Stimulated activated CD4-positive, alpha-beta T cell treated with anti-CD3 and anti-CD28 coated beads, Interleukin-15, amount 100 ng/mL, for 24 hours (primary cell): ENCODE measurements at regions not wholly inside any gene's neighbourhood (a gene's known extent, or its start where the extent isn't known, plus 50 kb on each side); places are given as distances from the start of the nearest gene placed in this dataset.
A peak's percentile ranks its signal among the peaks of the same experiment; 100 is the strongest.
"Not testable (repeated sequence)": the region's sequence is repeated elsewhere in the genome, so short reads cannot be mapped to it uniquely, and the experiment has no call there.

ENCODE experiments used
- DNase-seq: peaks from one replicate; pipeline ENCODE4 v3.0.0-alpha.2; 2020

DNA sequence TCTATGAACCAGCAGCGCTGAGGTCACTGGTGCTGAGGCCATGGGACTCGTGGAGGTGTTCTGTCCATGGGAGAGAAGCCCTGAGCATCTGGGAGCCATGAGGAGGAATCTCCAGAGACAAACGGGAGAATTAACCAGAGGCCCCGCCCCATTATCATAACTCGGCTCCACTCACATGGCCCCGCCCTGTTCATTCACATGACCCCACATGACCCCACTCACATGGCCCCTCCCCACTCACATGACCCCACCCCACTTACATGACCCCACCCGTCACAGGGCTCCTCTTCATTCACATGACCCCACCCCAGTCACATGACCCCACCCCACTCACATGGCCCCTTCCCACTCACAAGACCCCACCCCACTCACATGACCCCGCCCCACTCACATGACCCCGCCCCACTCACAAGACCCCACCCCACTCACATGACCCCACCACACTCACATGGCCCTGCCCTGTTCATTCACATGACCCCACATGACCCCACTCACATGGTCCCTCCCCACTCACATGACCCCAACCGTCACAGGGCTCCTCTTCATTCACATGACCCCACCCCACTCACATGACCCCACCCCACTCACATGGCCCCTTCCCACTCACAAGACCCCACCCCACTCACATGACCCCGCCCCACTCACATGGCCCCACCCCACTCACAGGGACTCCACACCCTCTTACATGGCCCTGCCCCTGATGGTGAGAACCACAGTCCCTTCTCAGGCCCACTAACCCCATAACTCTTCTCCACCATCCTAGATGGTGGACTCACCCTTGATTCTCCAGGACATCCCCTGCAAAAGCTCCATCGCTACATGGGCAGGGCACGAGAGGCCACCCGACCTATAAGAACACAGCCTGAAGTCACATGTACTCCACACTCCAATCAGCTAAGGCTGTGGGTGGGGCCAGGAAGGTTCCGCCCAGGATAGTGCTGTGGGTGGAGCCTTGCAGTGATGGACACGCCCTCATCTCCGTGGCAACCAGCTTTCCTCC is 151.1 kb upstream of the SFSWAP start:
- no peak for DNase-seq

DNA sequence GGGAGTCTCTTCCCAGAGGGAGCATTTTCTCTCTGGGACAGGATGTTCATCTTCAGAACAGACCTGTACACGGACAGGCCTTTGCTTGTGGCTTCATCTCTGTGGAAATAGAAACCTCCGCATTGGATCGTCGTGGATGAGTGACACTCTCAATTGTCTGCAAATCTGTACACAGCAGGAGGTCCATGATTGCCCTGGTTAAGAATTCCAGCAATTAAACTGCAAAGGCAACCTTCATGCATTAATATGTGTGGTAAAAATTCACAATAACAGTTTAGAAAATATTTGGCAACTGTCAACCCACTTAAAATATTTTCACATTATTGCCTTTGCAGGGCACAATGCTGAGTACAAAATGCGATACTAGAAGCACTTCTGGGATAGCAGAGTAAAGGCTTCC is 149.8 kb upstream of the SFSWAP start:
- no peak for DNase-seq

DNA sequence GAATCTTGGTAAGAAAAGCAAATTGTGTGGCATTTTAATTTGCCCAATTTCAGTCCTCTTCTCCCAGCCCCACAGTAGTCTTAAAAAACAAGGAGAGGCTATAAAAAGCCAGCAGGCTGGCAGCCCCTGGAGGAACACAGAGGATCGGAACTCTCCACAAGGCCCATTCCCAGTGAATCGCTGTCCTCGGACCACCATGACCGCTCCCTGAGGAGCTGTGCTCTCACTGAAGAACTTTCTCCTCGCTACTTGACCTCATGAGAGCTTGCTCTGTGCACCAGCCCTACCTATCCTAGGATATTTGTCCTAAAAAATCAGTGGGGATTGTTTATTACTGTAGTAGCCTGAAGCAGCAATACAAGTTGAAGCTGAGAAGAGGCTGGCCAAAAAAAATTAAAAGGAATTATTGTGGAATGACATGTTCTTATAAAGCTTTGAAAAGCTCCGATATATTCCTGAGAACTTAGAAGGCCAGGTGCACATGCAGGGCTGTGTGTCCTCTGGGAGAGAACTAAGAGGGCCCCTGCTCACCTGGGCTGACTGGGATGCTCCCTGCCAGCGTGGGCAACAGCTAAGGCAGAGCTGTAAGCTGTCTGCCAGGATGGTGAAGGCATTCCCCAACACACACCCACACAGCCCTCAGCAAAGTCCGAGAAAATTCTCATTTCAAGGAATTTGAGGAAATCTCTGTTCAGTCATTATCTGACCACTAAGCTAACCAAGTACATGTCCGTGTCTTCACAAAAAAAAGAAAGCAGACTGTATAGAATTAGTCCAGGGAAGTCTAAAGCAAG is 148.8 kb upstream of the SFSWAP start:
- no peak for DNase-seq

DNA sequence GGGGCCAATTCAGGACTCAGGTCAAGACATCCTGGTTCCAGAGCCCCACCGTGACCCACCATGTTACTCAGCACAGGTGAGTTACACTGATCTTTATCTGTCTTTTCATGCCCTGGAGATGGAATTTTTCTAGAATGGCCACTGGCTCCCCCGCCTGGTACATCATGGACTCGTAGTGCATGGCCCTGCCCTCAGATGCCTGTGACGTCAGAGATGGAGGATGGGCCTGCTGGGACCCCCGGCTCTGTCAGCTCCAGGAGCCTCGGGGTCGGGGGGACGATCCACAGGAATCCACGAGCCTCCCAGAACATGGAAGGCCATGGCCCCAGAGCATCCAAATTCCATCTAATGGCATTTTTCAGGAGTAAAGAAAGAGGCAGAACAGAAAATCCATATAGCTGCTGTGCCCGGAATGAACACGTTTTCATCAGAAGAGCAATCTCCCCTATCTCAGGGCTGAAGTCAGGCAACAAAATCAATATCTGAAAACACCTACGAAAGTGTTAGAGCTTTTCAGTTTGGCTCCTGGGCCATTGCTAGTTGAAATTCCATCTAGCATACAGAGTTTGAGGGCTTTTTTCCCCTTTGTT is 146.7 kb upstream of the SFSWAP start:
- not testable (repeated sequence) for DNase-seq

DNA sequence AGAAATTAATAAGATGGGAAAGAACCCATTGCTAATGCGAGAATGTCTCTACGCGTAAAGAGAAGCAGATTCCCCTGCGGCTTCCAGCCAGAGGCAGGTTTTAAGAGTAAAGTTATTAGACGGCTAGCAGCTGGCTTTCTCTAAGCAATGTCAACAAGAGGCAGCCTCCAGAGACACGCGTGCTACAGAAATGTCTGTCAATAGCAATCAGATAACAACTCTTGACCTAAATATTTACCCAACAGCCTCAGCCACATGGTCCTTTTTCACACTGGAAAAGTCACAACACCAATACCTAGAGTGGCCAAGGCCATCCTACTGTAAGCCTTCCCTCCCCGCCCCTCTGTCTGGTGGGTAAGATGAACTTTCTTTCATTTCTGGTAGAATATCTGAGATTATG is 146.0 kb upstream of the SFSWAP start:
- no peak for DNase-seq

DNA sequence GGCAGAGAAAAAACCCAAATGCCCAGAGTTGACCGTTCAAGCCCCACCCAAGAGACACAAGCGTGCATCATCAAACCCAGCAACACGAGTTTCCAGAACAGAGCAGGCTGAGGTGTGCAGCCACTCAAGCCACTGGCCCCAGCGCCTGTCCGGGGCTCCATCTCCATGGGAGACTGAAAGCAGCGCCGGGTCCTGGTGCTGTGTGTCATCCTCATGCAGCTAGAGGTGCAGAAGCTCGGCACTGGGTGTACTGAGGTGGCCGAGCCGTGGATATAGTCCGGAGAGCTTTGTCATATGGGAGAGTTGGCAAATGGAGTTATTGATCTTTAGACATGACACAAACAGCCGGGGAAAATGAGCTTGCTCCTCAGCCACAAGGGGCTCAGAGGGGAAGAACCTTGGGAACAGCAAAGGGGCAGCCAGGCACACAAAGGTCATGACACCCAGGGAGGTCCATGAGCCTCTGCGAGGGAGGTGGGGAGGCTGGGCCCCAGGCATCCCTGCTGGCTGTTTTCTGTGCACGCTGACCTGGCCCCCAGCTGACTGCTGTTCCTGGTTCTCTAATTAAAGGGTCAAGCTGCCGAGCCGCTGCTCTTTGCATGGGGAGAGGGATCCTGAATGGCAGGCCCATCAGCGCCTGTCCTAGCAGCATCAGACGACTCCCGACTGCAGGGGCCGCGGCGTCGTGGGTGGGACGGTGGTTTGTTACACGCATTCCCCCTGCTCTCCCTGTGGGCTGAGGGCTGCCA is 145.4 kb upstream of the SFSWAP start:
- no peak for DNase-seq

DNA sequence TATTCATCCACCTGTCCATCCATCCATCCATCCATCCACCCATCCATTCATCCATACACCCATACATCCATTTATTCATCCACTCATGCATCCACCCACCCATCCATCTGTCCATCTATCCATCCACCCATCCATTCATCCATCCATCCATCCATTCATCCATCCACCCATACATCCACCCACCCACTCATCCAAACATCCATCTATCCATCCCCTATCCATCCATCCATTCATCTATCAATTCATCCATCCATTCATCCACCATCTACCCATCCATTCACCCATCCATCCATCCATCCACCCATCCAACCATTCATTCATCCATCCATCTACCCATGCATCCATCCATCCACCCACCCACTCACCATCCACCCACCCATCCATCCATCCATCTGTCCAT is 142.6 kb upstream of the SFSWAP start:
- no peak for DNase-seq

DNA sequence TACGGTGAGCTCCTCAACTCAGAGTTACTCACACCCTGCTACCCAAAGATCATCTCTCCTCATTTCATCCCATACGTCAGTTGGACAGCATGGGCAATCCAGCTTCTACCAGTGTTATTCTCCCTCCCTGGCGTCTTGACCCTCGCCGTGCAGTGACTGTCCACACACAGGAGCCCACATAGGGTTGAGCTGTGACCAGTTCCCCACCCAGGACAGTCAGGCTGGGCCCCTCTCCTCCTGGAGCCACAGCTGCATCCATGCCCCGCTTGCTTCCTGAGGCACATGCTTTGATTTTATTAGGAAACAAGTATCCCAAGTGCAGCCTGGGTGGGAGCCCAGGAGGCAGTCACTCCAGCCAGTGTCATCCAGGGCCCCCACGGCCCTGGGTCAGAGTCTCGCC is 140.3 kb upstream of the SFSWAP start:
- DNase-seq, result no peak

DNA sequence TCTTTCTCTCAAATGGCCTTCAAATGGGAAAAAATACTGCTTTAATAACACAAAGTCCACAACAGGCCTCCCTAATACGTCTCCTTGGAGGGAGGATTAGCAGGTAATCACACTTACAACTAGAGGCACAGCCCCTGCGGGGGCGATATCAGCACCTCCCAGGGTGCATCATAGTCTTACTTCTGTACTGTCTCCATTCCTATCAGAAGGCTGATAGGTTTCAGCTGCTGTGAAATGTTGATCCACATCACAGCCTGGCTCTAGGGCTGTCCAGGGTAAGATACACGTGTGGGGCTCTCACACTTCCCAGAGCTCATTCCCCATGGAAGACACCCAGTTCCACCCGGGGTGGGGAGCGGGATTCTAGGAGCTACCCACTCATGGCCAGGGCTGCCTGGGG is 139.1 kb upstream of the SFSWAP start:
- no peak for DNase-seq

DNA sequence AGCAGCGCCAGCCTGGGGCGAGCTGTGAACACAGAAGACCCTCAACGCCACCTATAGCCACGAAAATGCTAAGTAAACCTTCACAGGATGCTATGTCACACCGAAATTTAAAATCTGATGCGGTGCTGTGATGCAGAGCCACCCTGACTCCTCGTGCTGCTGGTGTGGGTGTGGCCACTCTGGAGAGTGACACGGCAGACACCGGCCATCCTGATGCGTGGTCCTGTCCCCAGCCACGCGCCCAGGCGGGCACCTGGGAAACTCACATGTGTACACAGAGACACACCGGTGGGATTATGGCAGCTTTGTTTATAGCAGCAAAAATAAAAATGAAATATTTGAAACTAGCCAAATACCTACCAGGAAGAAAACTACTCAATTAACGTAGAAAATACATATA is 138.3 kb upstream of the SFSWAP start:
- no peak for DNase-seq

DNA sequence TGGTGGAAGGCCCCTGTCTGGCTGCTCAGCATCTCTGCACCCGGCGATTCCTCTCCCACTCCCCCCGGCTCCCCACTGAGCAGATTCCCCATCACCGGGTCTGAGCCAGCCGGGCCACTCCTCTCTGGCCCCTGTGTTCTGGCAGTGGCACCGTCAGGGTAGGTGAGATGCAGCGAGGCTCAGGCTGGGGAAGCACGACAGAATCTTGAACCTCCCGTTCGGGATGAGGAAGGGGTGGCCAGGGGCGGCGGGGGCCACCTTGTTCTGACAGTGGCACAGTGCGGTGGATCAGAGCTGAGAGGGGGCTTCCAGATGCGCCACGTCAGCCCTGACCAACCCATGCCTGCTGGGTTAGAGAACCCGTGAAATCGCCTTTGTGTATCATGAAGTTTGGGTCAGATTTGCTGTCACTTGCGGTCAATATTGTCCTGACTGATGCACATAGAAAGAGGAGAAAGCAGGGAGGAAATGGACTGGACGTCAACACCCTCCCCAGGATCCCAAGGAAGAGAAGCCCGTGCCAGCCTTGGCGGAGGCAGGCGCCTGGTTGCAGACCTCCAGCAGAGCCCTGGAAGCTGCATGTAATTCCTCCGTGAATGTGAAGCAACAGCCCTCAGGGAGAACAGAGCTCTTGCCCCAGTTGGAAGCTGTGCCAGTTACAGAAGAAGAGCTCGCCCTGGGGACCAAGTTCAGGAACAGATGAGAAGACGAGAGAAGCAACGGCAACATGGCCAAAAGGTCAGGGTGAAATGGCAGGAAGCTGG is 137.1 kb upstream of the SFSWAP start:
- DNase-seq, result no peak

DNA sequence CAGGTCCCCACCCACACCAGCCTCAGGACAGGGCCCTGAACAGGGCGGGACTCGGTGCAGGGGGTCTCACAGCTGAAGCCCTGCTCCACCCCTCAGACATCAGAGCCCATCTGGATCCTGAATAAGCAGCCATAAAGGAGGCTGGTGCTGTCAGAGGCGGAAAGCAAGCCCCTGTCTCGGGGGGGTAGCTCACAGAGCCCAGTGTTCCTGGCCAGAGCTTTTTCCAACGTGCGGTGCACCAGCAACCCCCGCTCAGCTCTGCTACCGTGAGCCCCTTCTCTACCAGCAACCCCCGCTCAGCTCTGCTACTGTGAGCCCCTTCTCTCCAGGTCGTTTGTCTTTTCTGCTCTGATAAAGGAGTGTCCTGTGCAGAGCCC is 136.5 kb upstream of the SFSWAP start:
- no peak for DNase-seq

DNA sequence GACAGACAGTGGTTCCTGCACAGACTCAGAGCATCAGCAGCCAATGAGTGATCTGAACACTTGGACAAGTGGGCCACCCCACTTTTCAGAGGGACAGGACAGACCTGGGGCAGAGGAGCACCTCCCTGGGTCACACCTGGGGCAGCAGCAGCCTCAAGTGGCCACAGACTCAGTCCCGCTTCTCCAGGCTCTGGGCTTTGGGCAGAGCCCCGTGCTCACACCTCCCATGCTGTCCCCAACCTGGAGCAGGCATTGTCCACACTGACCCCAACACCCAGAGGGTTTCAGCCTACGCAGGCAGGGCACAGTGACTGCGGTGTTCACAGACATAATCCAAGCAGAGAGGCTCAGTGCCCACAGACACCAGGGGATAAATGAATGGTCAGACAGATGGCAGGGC is 135.5 kb upstream of the SFSWAP start:
- DNase-seq, result no peak

DNA sequence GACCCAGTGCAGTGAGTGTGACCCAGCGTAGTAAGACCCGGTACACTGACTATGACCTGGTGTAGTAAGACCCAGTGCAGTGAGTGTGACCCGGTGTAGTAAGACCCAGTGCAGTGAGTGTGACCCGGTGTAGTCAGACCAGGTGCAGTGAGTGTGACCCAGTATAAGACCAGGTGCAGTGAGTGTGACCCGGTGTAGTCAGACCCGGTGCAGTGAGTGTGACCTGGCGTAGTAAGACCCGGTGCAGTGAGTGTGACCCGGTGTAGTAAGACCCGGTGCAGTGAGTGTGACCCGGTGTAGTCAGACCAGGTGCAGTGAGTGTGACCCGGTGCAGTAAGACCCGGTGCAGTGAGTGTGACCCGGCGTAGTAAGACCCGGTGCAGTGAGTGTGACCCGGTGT is 134.2 kb upstream of the SFSWAP start:
- DNase-seq, result peak; percentile 18

DNA sequence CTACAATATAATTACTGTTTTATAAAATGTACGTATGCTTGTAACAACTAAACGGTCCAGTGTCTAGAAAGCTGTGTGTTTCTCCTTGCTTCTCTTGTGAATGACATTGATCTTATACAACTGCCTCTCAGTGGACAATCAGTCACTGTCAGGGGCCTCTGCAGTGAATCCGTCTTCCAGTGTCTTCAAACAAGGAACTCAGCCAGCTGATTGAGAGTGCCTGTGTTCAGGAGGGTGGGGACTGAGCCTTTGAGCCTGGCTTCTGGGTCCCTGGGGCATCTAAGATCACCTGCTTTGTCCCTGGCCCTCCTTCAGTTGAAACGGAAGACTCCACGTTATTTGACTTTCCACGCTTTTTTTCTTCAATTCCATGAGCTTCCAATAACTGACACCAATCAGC is 133.1 kb upstream of the SFSWAP start:
- DNase-seq, result no peak

DNA sequence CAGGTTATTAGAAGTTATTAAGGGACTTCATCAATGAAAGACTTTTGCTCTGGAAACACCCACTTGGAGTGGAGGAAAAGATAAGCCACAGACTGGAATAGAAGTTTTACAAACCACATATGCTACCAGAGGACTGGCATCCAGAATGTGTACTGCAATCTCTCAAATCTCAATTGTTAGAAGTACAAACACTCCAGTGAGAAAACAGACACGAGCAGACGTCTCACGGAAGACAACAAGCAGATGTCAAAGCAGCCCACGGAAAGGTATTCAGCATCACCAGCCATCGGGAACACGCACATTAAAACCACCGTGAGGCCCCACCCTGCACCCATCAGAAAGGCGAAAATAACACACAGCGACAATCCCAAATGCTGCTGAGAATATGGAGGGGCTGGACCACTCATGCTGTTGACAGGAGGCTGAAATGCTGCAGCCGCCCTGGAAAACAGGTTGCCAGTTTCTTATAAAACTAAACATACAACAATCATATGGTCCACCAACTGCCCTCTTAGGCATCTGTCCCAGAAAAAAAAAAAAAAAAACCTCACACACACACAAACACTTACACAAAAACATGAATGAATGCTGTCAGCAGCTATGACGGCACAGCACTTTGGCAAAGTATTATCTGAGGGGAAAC is 131.9 kb upstream of the SFSWAP start:
- no peak for DNase-seq

DNA sequence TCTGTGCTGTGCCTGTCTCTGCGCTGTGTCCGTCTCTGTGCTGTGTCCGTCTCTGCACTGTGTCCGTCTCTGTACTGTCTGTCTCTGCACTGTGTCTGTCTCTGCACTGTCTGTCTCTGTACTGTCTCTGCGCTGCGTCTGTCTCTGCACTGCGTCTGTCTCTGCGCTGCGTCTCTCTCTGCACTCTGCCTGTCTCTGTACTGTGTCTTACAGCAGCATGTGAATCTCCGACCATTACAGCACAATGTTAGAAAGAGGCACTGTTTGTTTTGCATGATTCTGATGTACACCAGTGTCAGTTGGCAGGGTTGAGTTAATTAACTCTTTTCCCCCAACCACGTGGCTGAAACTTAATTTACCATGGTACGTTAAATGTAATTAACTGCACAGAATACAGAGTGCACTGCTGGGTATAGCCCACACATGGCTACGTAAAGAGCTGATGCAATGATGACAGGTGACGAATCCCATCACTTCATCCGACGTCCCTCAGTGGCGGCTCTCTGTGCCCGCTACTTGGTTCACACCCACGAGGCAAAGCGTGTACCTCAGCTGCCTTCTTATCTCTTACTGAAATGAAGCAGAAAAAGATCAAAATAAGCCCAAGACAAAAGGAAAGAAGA is 127.7 kb upstream of the SFSWAP start:
- no peak for DNase-seq

DNA sequence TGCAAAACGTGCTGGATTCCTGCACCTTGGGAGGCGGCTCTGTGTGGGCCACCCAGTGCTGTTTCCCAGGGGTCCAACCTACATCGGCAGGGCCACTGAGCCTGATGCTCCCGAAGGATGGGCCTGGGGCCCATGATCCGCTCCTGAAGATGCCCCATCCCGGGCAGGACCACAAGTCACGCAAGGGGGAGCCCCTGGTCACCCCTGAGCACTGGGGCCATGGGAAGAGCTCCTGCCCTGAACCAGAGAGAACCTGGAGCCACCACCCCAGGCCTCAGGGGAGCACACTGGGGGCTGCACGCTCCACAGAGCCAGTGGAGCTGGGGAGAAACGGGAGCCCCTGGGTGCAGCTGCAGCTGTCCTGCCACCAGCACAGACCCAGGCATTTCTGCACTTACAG is 124.6 kb upstream of the SFSWAP start:
- no peak for DNase-seq

DNA sequence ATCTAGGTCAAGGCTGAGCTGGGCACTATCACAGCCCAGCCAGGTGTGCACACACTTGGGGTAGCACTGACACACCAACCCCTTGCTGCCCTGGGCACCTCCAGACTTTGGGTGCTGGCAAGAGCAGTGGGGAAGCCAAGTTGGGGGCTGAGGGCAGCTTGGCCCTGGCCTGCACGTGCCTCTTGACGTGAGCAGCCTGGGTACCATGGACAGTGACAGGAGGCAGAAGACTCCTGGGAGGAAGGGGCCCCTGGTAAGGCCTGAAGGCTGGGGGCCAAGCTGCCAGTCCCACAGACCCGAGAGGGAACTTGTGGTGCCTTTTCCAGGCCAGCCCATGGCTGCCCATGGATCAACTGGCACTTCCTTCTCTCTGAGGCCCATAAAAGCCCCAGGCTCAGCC is 124.1 kb upstream of the SFSWAP start:
- DNase-seq, result no peak

DNA sequence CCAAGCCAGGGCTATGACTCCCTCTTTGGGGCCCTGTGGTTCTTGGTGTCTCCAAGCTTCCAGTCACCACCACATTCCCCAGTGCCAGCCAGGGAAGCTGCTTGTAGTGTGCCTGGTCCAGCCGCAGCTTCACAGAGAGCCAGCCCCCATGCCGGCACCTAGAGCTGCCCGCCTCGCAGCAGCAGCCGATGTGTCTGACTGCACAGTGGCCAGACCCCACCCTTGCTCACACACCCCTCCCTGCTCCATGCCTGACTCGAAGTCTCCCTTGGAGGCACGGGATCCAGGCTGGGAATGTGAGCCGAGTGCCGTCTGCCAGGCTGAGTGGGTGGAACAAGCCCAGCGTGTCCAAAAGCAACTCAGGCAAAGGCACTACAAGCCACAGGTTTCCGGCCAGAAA is 123.3 kb upstream of the SFSWAP start:
- no peak for DNase-seq

DNA sequence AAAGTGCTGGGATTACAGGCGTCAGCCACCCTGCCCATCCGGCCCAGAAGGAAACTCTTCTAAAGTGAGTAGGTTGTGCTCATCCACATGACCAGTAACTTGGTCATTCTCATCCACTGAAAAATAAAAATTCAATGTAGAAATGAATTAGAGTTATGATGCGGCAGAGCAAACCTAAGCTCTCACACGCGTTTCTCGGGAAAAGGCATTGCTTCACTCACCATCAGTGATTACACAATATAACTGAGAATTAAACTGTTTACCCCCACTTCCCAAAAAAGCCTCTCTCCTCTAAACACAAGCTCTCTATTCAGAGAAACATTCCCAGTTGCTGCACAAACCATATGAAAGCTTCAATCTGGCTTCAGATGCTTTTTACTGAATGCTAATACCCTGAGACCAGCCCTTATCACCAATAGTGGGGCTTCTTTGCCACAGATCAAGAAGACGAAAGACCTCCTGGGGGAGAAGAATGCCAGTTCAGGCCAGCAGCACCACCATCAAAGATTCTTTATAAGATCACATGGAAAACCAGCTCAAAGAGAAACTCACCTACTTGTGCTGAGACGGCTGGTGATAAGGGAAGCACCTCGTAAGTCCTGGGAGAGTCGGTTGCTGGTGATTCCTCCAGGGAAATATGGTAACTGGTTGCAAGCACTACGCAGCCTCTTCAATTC is 121.5 kb upstream of the SFSWAP start:
- no peak for DNase-seq
